Lower lobe of right lung (tissue), 2 donors: ENCODE measurements at regions not wholly inside any gene's neighbourhood (a gene's known extent, or its start where the extent isn't known, plus 50 kb on each side); places are given as distances from the start of the nearest gene placed in this dataset.

Experiments used
- ATAC-seq, 2 donors: fragments of 200-7000 bp; cut with Tn5 transposase; one replicate each; pipeline ENCODE4 v1.9.1; 2020 to 2022; ENCODE audit warnings: mild to moderate bottlenecking in 2 of 2, moderate library complexity in 2 of 2
- DNase-seq: peaks from one replicate; pipeline ENCODE4 v3.0.0-alpha.2; 2020
- H3K27ac ChIP-seq: fragments of 200-600 bp; one replicate; pipeline ENCODE4 v1.8.0; 2022
- H3K27me3 ChIP-seq: fragments of 200-600 bp; one replicate; pipeline ENCODE4 v1.8.0; 2022; ENCODE audit warnings: low read depth
- H3K36me3 ChIP-seq: fragments of 200-600 bp; one replicate; pipeline ENCODE4 v1.8.0; 2022; ENCODE audit warnings: mild to moderate bottlenecking
- H3K4me1 ChIP-seq: fragments of 200-600 bp; one replicate; pipeline ENCODE4 v1.8.0; 2022
- H3K4me3 ChIP-seq: fragments of 200-600 bp; one replicate; pipeline ENCODE4 v1.8.0; 2022; ENCODE audit warnings: mild to moderate bottlenecking
- H3K9me3 ChIP-seq: fragments of 200-600 bp; one replicate; pipeline ENCODE4 v1.8.0; 2022
- intact Hi-C: fragments of 100-400 bp; cut with DNase I; formaldehyde crosslinking; loops from one replicate; pipeline ENCODE4 v1.11.0; 2022
- TF ChIP-seq, protein P1 (sequence below): fragments of 200-600 bp; IDR thresholded peaks from one replicate; pipeline ENCODE4 v1.8.0; 2022; ENCODE audit warnings: antibody characterized with exemption, mild to moderate bottlenecking
- donor health status: DM: no; HTN: yes; CAD: no; lungs with severe emphysema.

DNA sequence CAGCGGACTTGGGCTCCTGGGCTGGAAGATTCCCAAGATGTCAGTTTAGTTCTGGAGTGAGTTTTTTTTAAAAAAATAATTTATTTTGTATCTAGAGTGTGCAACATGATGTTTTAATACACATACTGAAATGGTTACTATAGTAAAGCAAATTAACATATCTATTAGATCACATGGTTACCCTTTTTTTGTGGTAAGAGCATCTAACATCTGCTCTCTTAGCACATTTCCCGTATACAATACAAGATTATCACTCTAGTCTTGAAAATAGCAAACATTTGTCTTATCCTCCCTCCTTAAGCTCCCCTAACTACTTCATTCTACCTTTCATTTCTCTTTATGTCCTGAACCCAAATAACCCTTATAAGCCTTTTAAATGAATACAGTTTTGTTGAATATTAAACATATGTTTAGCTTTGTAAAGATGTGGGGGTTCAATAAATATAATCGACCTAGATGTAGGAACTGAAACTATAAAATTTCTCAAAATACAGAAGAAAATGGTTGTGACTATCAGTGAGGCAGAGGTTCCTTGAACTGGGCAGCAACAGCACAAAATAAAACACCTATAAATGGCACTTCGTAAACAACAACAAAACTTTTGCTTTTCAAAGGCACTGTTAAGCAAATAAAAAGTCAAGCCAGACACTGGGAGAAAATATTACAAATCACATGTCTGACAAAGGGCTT is 466.6 kb downstream of the FGF9 start:
- no peak for DNase-seq
- Histone ChIP-seq H3K4me1 (no peaks in the 10 kb centered on the region), H3K4me3 (no peak overlapping the region), H3K36me3 (no peaks in the 10 kb centered on the region), H3K27ac (no peak overlapping the region), H3K27me3 (no peaks in the 10 kb centered on the region), H3K9me3 (no peaks in the 10 kb centered on the region)
- intact Hi-C loops, result no loop called here
- ATAC-seq, result no peak
- TF ChIP-seq, protein P1, sequence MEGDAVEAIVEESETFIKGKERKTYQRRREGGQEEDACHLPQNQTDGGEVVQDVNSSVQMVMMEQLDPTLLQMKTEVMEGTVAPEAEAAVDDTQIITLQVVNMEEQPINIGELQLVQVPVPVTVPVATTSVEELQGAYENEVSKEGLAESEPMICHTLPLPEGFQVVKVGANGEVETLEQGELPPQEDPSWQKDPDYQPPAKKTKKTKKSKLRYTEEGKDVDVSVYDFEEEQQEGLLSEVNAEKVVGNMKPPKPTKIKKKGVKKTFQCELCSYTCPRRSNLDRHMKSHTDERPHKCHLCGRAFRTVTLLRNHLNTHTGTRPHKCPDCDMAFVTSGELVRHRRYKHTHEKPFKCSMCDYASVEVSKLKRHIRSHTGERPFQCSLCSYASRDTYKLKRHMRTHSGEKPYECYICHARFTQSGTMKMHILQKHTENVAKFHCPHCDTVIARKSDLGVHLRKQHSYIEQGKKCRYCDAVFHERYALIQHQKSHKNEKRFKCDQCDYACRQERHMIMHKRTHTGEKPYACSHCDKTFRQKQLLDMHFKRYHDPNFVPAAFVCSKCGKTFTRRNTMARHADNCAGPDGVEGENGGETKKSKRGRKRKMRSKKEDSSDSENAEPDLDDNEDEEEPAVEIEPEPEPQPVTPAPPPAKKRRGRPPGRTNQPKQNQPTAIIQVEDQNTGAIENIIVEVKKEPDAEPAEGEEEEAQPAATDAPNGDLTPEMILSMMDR, result no peak

DNA sequence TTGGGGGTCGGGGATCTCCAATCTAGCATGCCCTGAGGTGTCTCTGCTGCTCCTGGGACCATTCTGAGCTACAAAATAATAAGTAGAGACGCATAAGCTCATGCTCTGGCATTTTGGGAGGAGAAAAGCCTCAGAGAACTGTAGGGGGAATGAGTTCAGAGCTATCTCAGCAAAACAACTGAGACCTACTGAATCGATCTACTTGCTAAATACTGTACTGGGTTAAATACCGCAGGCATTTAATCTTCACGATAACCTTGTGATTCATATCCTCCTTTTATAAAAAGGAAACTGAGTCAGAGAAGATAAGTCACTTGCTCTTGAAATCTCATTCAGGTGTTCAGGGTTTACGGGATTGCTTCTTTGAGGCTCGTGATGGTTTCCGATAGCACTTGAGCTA is 468.1 kb downstream of the FGF9 start:
- TF ChIP-seq, protein P1, result no peak
- DNase-seq, result no peak

GRCh38 chr13:22141716-22142115 is 470.8 kb downstream of the FGF9 start:
- no peak overlapping the region for H3K4me3 ChIP-seq
- TF ChIP-seq, protein P1, result no peak
- ATAC-seq (no peak), DNase-seq (no peak)
- no peaks in the 10 kb centered on the region for H3K9me3 ChIP-seq
- H3K36me3 ChIP-seq, result no peaks in the 10 kb centered on the region
- intact Hi-C loops, result no loop called here
- no peaks in the 10 kb centered on the region for H3K27me3 ChIP-seq
- H3K27ac ChIP-seq, result no peak overlapping the region
- no peaks in the 10 kb centered on the region for H3K4me1 ChIP-seq

More for the DNA sequence above, 468.1 kb downstream of the FGF9 start:
- Histone ChIP-seq H3K36me3 (no peaks in the 10 kb centered on the region), H3K27ac (no peak overlapping the region), H3K4me1 (no peaks in the 10 kb centered on the region), H3K27me3 (no peaks in the 10 kb centered on the region), H3K9me3 (no peaks in the 10 kb centered on the region), H3K4me3 (no peak overlapping the region)
- ATAC-seq, result no peak
- intact Hi-C loops, result no loop called here

DNA sequence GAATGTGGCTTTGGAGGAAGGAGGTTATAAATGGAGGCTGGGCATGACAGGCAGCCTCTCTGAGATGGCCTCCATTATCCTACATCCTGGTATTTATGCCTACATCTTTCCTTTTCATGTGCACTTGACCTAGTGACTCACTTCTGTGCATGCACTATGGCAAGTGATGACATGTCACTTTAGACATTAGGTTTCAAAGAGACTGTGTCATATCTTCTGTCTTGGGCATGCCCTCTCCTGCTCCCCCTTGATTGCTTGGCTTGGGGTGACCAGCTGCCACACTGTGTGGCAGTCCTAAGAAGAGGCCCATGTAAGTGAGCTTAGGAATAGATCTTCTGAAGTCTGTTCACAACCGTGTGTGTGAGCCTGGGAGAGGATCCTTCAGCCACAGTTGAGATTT is 472.8 kb downstream of the FGF9 start:
- H3K4me3 ChIP-seq, result no peak overlapping the region
- intact Hi-C loops, result no loop called here
- no peaks in the 10 kb centered on the region for H3K9me3 ChIP-seq
- ATAC-seq (no peak), DNase-seq (no peak)
- H3K36me3 ChIP-seq, result no peaks in the 10 kb centered on the region
- TF ChIP-seq, protein P1, result no peak
- no peak overlapping the region for H3K27ac ChIP-seq
- H3K4me1 ChIP-seq, result no peaks in the 10 kb centered on the region
- H3K27me3 ChIP-seq, result no peaks in the 10 kb centered on the region

- no peaks in the 10 kb centered on the region for H3K36me3 ChIP-seq
- intact Hi-C loops, result no loop called here
- no peaks in the 10 kb centered on the region for H3K27me3 ChIP-seq
- H3K4me3 ChIP-seq, result no peak overlapping the region
- TF ChIP-seq, protein P1, result no peak
- no peak overlapping the region for H3K27ac ChIP-seq
- H3K9me3 ChIP-seq, result no peaks in the 10 kb centered on the region
- ATAC-seq (no peak), DNase-seq (no peak)
- H3K4me1 ChIP-seq, result no peaks in the 10 kb centered on the region
These were observed 473.9 kb downstream of the FGF9 start for GRCh38 chr13:22144806-22145205.
